ENCODE measurements at regions not wholly inside any gene's neighbourhood (a gene's known extent, or its start where the extent isn't known, plus 50 kb on each side); places are given as distances from the start of the nearest gene placed in this dataset.

DNA sequence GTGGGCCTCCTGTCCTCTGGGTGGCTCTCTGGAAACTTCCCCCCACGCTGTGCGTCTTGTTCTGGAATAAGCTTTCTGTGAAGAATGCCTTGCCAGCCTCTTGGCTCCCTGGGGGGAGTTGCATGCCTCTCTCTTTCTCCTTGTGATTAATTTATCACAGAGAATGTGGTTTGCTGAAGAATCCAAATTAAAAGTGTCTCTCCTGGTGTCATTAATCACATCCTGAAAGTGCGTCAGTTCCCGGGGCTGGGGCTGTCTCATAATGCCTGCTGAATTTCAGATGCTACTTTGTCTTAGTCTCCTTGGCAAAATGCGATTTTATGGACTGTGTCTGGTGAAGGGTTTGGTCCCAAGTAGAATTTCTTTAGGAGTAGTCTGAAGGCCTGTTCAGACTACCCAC, 787.7 kb upstream of the TMEM132C start:
- TF ChIP-seq, protein P1, sequence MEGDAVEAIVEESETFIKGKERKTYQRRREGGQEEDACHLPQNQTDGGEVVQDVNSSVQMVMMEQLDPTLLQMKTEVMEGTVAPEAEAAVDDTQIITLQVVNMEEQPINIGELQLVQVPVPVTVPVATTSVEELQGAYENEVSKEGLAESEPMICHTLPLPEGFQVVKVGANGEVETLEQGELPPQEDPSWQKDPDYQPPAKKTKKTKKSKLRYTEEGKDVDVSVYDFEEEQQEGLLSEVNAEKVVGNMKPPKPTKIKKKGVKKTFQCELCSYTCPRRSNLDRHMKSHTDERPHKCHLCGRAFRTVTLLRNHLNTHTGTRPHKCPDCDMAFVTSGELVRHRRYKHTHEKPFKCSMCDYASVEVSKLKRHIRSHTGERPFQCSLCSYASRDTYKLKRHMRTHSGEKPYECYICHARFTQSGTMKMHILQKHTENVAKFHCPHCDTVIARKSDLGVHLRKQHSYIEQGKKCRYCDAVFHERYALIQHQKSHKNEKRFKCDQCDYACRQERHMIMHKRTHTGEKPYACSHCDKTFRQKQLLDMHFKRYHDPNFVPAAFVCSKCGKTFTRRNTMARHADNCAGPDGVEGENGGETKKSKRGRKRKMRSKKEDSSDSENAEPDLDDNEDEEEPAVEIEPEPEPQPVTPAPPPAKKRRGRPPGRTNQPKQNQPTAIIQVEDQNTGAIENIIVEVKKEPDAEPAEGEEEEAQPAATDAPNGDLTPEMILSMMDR (IDR thresholded peaks at IDR 0.05; ENCODE audit: insufficient read depth, low read depth, low read length, missing control alignments): no peak
- no peak overlapping the region for H3K4me3 ChIP-seq (ENCODE audit: low read length)
- no peak for DNase-seq (ENCODE audit: low read depth)

DNA sequence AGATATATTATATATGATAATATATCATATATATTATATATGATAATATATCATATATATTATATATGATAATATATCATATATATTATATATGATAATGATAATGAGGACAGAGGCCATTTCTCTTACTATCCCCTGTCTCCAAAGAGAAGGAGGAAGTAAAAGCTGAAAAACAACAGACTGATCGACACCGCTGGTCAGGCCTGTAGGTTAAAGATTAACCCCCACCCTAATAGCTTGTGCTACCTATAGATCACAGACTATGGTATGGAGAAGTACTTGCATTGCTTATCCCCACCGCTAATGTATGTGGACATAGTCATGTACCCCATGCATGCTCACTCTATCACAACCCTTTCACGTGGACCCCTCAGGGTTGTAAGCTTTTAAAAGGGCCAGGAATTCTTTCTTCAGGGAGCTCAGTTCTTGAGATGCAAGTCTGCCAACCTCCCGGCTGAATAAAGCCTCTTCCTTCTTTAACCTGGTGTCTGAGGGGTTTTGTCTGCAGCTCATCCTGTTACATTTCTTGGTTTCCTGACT, 786.1 kb upstream of the TMEM132C start:
- H3K4me3 ChIP-seq (ENCODE audit: low read length): no peak overlapping the region
- no peak for DNase-seq (ENCODE audit: low read depth)
- TF ChIP-seq, protein P1 (IDR thresholded peaks at IDR 0.05; ENCODE audit: insufficient read depth, low read depth, low read length, missing control alignments): no peak

DNA sequence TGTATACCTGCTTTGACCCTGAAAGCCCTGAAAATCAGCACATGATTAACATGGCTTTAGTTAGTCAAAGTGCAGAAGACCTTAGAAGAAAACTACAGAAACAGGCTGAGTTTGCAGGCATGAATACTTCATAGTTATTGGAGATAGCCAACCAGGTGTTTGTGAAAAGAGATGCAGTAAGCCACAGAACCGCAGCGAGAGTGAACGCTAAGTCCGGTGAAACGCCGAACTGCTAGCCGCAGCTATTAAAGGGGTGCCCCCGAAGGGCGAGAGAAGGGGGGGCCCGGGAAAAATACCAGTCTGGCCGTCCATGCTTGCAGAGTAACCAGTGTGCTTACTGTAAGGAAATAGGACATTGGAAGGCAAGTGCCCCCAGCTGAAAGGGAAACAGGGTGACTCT, 784.0 kb upstream of the TMEM132C start:
- TF ChIP-seq, protein P1 (IDR thresholded peaks at IDR 0.05; ENCODE audit: insufficient read depth, low read depth, low read length, missing control alignments): no peak
- no peak for DNase-seq (ENCODE audit: low read depth)
- no peak overlapping the region for H3K4me3 ChIP-seq (ENCODE audit: low read length)

DNA sequence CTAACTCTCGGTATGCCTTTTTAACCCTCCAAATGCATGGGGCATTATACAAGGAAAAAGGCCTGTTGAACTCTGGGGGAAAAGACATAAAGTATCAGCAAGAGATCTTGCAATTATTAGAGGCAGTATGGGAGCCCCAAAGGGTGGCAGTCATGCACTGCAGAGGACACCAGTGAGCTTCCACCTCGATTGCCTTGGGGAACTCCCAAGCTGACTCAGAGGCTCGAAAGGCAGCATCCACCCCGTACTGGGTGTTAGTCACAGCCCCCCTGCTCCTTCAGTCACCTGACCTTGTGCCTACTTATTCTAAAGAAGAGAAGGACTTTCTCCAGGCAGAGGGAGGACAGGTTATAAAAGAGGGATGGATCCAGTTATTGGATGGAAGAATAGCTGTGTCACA, 781.4 kb upstream of the TMEM132C start:
- H3K4me3 ChIP-seq (ENCODE audit: low read length): no peak overlapping the region
- TF ChIP-seq, protein P1 (IDR thresholded peaks at IDR 0.05; ENCODE audit: insufficient read depth, low read depth, low read length, missing control alignments): no peak
- peak; percentile 54 for DNase-seq (ENCODE audit: low read depth)

DNA sequence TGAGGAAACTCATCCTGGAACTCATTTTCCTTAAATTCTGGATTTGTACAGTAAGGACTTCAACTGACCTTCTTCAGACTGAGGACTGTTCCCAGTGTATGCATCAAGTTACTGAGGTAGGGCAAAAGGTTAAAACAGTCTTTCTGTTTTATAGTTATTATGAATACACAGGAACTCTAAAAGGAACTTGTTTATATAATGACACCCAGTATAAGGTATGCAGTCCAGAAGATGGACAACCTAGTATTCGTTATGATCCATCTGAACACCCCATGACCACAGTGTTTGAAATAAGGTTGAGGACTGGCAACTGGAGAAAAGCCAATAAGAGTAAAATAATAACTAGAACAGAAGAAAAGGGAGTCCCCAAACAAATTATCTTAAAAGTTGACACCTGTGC, 779.9 kb upstream of the TMEM132C start:
- TF ChIP-seq, protein P1 (IDR thresholded peaks at IDR 0.05; ENCODE audit: insufficient read depth, low read depth, low read length, missing control alignments): no peak
- no peak overlapping the region for H3K4me3 ChIP-seq (ENCODE audit: low read length)
- DNase-seq (ENCODE audit: low read depth): no peak

DNA sequence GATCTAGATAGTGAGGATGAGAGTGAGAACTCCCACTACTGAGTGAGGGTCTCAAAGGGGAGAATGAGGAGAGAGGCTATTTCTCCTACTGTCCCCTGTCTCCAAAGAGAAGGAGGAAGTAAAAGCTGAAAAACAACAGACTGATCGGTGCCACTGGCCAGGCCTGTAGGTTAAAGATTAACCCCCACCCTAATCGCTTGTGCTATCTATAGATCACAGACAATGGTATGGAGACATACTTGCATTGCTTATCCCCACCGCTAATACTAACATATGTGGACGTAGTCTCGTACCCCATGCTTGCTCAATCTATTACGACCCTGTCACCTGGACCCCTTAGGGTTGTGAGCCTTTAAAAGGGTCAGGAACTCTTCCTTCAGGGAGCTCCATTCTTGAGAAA, 777.9 kb upstream of the TMEM132C start:
- no peak overlapping the region for H3K4me3 ChIP-seq (ENCODE audit: low read length)
- TF ChIP-seq, protein P1 (IDR thresholded peaks at IDR 0.05; ENCODE audit: insufficient read depth, low read depth, low read length, missing control alignments): no peak
- no peak for DNase-seq (ENCODE audit: low read depth)

All from epithelial cell of esophagus (primary cell).